ENCODE measurements at regions not wholly inside any gene's neighbourhood (a gene's known extent, or its start where the extent isn't known, plus 50 kb on each side); places are given as distances from the start of the nearest gene placed in this dataset.

DNA sequence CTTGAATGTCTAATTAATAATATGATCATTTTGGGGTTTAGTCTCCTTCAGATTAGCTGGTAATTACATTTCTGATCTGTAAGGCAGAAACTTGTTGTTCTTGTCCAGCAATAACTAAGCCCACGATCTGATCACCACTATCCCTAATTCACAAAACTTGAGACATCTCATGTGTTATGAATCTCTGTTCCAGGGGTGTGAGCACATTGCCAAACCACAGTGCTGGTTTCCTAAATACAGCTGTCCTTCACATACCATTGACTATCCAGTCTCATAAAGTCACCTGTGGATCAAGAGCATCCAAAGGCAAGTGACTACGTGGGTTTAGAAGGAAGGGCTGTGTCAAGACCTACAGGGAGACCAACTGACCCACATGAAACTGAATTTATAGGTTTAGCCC is 134.1 kb upstream of the PRLR start:
- Histone ChIP-seq H3K9me1 (ENCODE audit: control insufficient read depth, insufficient read depth, low read length) (no peaks in the 10 kb centered on the region), H3K4me3 (no peak overlapping the region), H3K36me3 (ENCODE audit: control insufficient read depth, insufficient read depth, low read length) (no peaks in the 10 kb centered on the region), H3K27me3 (ENCODE audit: control insufficient read depth in 2 of 2, insufficient read depth in 2 of 2, low read length in 2 of 2) (no peaks in the 10 kb centered on the region), H3K27ac (ENCODE audit: extremely low read depth, low read depth, low read length) (no peak overlapping the region), H3K4me2 (ENCODE audit: insufficient read depth, low read length) (no peak overlapping the region), H4K20me1 (replicated peaks; ENCODE audit: control insufficient read depth, insufficient read depth, low read length) (no peaks in the 10 kb centered on the region), H2AFZ (ENCODE audit: low read depth, low read length) (no peak overlapping the region), H3K9me3 (replicated peaks; ENCODE audit: control insufficient read depth, insufficient read depth, low read depth, low read length) (no peaks in the 10 kb centered on the region; the same call in none of the 2 replicates), H3K79me2 (ENCODE audit: control insufficient read depth, insufficient read depth, low read length) (no peaks in the 10 kb centered on the region), H3K9ac (ENCODE audit: insufficient read depth in 1 of 2, low read depth in 2 of 2, low read length in 2 of 2) (no peak overlapping the region), H3K4me1 (replicated peaks in 1 of 2; ENCODE audit: control insufficient read depth in 2 of 2, insufficient read depth in 2 of 2, low read length in 2 of 2) (no peaks in the 10 kb centered on the region)
- CTCF ChIA-PET (ENCODE audit: low intra/inter-chr PET ratio), result no interaction called here
- no peak for FAIRE-seq
- TF ChIP-seq RNF219 (CRISPR knock-in tag; IDR thresholded peaks at IDR 0.05) (no peak), ZKSCAN1 (IDR thresholded peaks at IDR 0.05; ENCODE audit: low read depth, low read length) (no peak), RBM17 (IDR thresholded peaks at IDR 0.05; ENCODE audit: borderline replicate concordance, low read depth, low read length) (no peak), SRSF1 (IDR thresholded peaks at IDR 0.05; ENCODE audit: low read depth, low read length) (no peak), SIRT6 (IDR thresholded peaks at IDR 0.05; ENCODE audit: low read depth, low read length) (no peak), FOXK1 (CRISPR knock-in tag; IDR thresholded peaks at IDR 0.05; ENCODE audit: borderline replicate concordance) (no peak), LARP7 (IDR thresholded peaks at IDR 0.05) (no peak), FOXA3 (CRISPR knock-in tag; conservative IDR thresholded peaks at IDR 0.05 in 1 of 2, IDR thresholded peaks at IDR 0.05 in 1 of 2) (no peak), CHD4 (IDR thresholded peaks at IDR 0.05; ENCODE audit: insufficient read depth, insufficient replicate concordance, low read depth, low read length, poor library complexity, severe bottlenecking) (no peak), BRCA1 (IDR thresholded peaks at IDR 0.05) (no peak), BRCA1 (CRISPR knock-in tag; IDR thresholded peaks at IDR 0.05) (no peak), KDM5B (IDR thresholded peaks at IDR 0.05; ENCODE audit: insufficient replicate concordance, low read depth, low read length) (no peak), BHLHE40 (IDR thresholded peaks at IDR 0.05; ENCODE audit: low read length) (no peak), PRMT5 (CRISPR knock-in tag; IDR thresholded peaks at IDR 0.05) (no peak), SIN3B (IDR thresholded peaks at IDR 0.05; ENCODE audit: low read depth) (no peak), ZBTB17 (CRISPR knock-in tag; IDR thresholded peaks at IDR 0.05) (no peak), GTF2E2 (tag; IDR thresholded peaks at IDR 0.05) (no peak), SRSF7 (optimal IDR thresholded peaks at IDR 0.05; ENCODE audit: low read depth, low read length) (no peak)
- ATAC-seq, result no peak
- POLR2A ChIA-PET, result no interaction called here
- WGBS (ENCODE audit: insufficient coverage, low coverage, missing lambda C conversion rate), result 0% methylated on average over 2 of the region's 2 CpGs
- no TSS peak for BruUV-seq (replicated peaks)
- in situ Hi-C loops (cut with MboI) (no loop called here), intact Hi-C loops (cut with micrococcal nuclease) (no loop called here)
- no peak for DNase-seq (ENCODE audit: extremely low read depth in 1 of 4, low spot score in 3 of 4)
